ENCODE measurements at regions not wholly inside any gene's neighbourhood (a gene's known extent, or its start where the extent isn't known, plus 50 kb on each side); places are given as distances from the start of the nearest gene placed in this dataset.

DNA sequence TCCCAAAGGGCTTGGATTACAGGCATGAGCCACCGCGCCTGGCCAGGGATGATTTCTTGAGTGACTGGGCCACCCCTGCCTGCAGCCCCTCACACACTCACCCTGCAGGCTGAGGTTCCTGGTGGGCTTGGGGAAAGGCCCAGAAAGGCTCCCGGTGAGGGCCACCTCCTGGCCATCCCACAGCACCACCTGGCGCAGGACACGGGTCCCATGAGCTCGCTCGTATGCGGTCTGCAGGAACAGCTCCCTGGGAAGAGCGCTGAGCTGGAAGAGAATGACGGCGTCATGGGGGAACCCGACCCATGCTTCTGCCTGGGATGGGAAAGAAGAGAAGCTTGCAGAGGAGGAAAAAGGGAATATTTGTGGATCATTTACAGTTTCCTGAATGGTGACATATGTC lies 59.3 kb downstream of the RMI2 start:
- TF ChIP-seq MAFK (conservative IDR thresholded peaks at IDR 0.05 in 1 of 2, IDR thresholded peaks at IDR 0.05 in 1 of 2; ENCODE audit: low read length in 2 of 2) (no peak), POLR2AphosphoS5 (IDR thresholded peaks at IDR 0.05; ENCODE audit: low read depth, low read length) (no peak), ZNF432 (CRISPR knock-in tag; IDR thresholded peaks at IDR 0.05; ENCODE audit: borderline replicate concordance) (no peak), RARG (CRISPR knock-in tag; IDR thresholded peaks at IDR 0.05; ENCODE audit: low read depth) (no peak), ZSCAN30 (CRISPR knock-in tag; IDR thresholded peaks at IDR 0.05) (no peak), PITX1 (CRISPR knock-in tag; IDR thresholded peaks at IDR 0.05) (no peak), ATF1 (CRISPR knock-in tag; IDR thresholded peaks at IDR 0.05) (no peak), ZKSCAN8 (CRISPR knock-in tag; IDR thresholded peaks at IDR 0.05; ENCODE audit: borderline replicate concordance) (no peak), SRY (CRISPR knock-in tag; IDR thresholded peaks at IDR 0.05) (no peak), KIAA2018 (CRISPR knock-in tag; IDR thresholded peaks at IDR 0.05; ENCODE audit: borderline replicate concordance) (no peak), EP300 (IDR thresholded peaks at IDR 0.05; ENCODE audit: low read depth in 2 of 2, low read length in 2 of 2) (no peak), EP300 (CRISPR knock-in tag; IDR thresholded peaks at IDR 0.05; ENCODE audit: borderline replicate concordance) (no peak), FOXK2 (IDR thresholded peaks at IDR 0.05) (no peak), ZBTB4 (CRISPR knock-in tag; IDR thresholded peaks at IDR 0.05; ENCODE audit: borderline replicate concordance) (no peak)
- TF ChIP-seq, protein P1, sequence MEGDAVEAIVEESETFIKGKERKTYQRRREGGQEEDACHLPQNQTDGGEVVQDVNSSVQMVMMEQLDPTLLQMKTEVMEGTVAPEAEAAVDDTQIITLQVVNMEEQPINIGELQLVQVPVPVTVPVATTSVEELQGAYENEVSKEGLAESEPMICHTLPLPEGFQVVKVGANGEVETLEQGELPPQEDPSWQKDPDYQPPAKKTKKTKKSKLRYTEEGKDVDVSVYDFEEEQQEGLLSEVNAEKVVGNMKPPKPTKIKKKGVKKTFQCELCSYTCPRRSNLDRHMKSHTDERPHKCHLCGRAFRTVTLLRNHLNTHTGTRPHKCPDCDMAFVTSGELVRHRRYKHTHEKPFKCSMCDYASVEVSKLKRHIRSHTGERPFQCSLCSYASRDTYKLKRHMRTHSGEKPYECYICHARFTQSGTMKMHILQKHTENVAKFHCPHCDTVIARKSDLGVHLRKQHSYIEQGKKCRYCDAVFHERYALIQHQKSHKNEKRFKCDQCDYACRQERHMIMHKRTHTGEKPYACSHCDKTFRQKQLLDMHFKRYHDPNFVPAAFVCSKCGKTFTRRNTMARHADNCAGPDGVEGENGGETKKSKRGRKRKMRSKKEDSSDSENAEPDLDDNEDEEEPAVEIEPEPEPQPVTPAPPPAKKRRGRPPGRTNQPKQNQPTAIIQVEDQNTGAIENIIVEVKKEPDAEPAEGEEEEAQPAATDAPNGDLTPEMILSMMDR (CRISPR knock-in tag; IDR thresholded peaks at IDR 0.05) = peak; percentile 48

All from HepG2 (cell line).